NB4 (cell line): ENCODE measurements at regions not wholly inside any gene's neighbourhood (a gene's known extent, or its start where the extent isn't known, plus 50 kb on each side); places are given as distances from the start of the nearest gene placed in this dataset.

Experiments used
- DNase-seq: peaks from one replicate; pipeline ENCODE4 v3.0.0; 2010; ENCODE audit warnings: low read depth
- H3K4me3 ChIP-seq: one replicate; pipeline ENCODE4 v1.5.1; 2011; ENCODE audit warnings: mild to moderate bottlenecking, low read depth, low read length, moderate library complexity
- MAX ChIP-seq: IDR thresholded peaks from 2 replicates; pipeline ENCODE4 v1.6.1; 2011; ENCODE audit warnings: low read depth, low read length
- MYC ChIP-seq: IDR thresholded peaks from 2 replicates; pipeline ENCODE4 v1.6.1; 2011; ENCODE audit warnings: low read depth, low read length
- POLR2A ChIP-seq: IDR thresholded peaks from 2 replicates; pipeline ENCODE4 v1.6.1; 2011; ENCODE audit warnings: mild to moderate bottlenecking; ENCODE audit not compliant: insufficient read length; ENCODE audit errors: extremely low read depth
- TF ChIP-seq, protein P1 (sequence below): IDR thresholded peaks from one replicate; pipeline ENCODE4 v1.5.1; 2012; ENCODE audit warnings: low read depth, low read length

DNA sequence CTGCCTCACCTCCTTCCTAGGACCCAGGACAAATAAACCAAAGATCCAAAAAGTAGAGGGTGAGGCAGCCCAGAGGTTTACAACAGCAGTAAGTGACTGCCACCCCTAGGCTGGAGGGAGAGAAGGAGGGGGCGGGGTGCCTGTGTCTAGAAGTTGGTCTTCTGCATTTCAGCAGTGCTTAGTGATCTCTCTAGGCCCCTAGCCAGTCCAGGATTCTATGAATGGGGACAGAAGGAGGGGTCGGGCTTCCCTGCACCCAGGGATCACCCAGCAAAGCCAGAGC lies 62.8 kb upstream of the KDM7A start:
- TF ChIP-seq, protein P1, sequence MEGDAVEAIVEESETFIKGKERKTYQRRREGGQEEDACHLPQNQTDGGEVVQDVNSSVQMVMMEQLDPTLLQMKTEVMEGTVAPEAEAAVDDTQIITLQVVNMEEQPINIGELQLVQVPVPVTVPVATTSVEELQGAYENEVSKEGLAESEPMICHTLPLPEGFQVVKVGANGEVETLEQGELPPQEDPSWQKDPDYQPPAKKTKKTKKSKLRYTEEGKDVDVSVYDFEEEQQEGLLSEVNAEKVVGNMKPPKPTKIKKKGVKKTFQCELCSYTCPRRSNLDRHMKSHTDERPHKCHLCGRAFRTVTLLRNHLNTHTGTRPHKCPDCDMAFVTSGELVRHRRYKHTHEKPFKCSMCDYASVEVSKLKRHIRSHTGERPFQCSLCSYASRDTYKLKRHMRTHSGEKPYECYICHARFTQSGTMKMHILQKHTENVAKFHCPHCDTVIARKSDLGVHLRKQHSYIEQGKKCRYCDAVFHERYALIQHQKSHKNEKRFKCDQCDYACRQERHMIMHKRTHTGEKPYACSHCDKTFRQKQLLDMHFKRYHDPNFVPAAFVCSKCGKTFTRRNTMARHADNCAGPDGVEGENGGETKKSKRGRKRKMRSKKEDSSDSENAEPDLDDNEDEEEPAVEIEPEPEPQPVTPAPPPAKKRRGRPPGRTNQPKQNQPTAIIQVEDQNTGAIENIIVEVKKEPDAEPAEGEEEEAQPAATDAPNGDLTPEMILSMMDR = no peak
- TF ChIP-seq MYC = no peak
- TF ChIP-seq POLR2A = no peak
- peak; percentile 39 for DNase-seq
- no peak overlapping the region for H3K4me3 ChIP-seq

DNA sequence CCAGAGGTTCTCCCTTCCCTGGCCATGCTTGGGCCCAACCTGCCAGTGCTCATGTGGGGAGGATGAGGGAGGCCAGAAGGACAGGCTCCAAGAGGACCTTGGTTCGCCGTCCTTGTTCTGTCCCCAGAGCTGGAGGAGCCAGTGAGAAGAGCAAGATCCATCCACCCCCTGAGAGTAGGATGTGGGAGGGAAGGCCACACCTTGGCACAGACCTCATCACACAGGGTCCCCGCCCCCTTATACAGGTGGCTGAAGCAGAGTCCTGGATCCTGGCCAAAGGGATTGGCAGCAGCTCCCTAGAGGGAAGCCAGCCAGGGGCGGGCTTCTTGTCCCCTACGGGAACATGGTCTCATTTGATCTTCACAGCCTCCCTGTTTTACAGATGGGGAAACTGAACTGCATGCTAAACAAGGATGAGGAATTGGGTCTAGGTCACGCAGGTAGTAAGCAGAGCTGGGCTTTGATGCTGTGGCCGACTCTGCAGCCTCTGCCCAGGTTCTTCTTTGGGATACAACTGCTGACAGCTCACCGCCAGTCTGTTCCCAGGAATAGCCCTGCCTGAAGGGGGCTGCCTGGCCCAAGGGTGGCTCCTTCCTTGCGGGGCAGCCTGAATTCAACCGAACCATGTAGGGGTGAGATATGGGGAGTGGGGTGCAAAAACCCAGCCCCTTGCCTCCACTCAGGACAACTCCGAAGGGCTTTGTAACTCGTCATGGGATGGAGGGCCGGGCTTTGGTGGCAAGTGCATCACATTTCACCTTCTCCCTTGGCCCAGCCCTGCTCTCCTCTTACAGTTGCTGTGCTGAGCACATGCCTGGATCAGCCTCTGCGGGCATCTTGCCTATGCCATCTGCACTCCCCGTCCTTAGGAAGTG lies 62.2 kb upstream of the KDM7A start:
- no peak for DNase-seq
- H3K4me3 ChIP-seq = no peak overlapping the region
- TF ChIP-seq MAX (no peak), MYC (no peak), POLR2A (no peak)
- TF ChIP-seq, protein P1 = no peak

DNA sequence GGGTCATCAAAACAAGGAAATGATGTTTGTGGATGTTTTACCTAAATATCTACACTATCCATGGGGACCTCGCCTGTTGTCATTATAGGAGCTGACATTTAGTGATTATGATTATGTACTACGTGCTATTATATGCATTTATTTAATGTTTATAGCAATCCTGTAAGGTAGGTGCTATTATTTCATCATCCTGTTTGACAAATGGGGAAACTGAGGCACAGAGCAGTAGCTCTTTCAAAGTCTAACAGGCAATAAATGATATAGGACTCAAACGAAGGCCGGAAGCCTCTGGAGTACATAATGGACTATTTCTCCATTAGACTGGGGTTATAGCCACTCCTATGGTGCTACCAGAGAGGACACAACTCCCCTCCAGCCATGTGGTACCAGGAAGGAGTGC lies 60.6 kb upstream of the KDM7A start:
- DNase-seq = no peak
- TF ChIP-seq POLR2A = no peak
- no peak for TF ChIP-seq MAX
- TF ChIP-seq MYC = no peak
- TF ChIP-seq, protein P1 = no peak
- H3K4me3 ChIP-seq = no peak overlapping the region

- no peak overlapping the region for H3K4me3 ChIP-seq
- TF ChIP-seq, protein P1 = no peak
- no peak for TF ChIP-seq POLR2A
- TF ChIP-seq MAX = no peak
- no peak for TF ChIP-seq MYC
- DNase-seq = no peak
Measured at GRCh38 chr7:140236626-140237025, 59.8 kb upstream of the KDM7A start.

DNA sequence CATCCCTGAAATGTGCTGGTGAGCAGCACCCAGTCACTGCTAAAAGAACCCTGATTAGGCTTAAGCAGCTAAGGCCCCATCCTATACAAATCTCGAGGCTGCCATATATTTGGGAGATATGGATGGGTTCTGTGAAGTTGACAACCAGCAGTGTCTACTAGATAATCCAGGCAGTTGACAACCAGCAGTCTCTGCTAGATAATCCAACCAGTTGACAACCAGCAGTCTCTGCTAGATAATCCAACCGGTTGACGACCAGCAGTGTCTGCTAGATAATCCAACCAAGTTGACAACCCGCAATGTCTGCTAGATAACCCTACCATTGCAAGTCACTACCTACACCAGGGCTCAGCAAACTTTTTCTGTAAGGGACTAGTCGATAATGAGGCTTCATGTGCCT lies 58.3 kb upstream of the KDM7A start:
- no peak overlapping the region for H3K4me3 ChIP-seq
- no peak for DNase-seq
- TF ChIP-seq MAX (no peak), MYC (no peak), POLR2A (no peak)
- TF ChIP-seq, protein P1 = no peak
